Activated naive CD4-positive, alpha-beta T cell treated with anti-CD3 and anti-CD28 coated beads, Interleukin-2, amount 50 U/mL, for 24 hours (primary cell): ENCODE measurements at regions not wholly inside any gene's neighbourhood (a gene's known extent, or its start where the extent isn't known, plus 50 kb on each side); places are given as distances from the start of the nearest gene placed in this dataset.

ENCODE experiments used
- H3K27ac Mint-ChIP-seq: one replicate; pipeline ENCODE4 v1.8.0; 2021; ENCODE audit warnings: mild to moderate bottlenecking, mixed read lengths
- H3K27me3 Mint-ChIP-seq: one replicate; pipeline ENCODE4 v1.8.0; 2021; ENCODE audit warnings: mixed read lengths
- H3K36me3 Mint-ChIP-seq: one replicate; pipeline ENCODE4 v1.8.0; 2021; ENCODE audit warnings: mixed read lengths
- H3K4me1 Mint-ChIP-seq: one replicate; pipeline ENCODE4 v1.8.0; 2021; ENCODE audit warnings: mixed read lengths
- H3K4me3 Mint-ChIP-seq: one replicate; pipeline ENCODE4 v1.8.0; 2021; ENCODE audit warnings: mild to moderate bottlenecking, mixed read lengths
- H3K9me3 Mint-ChIP-seq: one replicate; pipeline ENCODE4 v1.8.0; 2021; ENCODE audit warnings: mixed read lengths

DNA sequence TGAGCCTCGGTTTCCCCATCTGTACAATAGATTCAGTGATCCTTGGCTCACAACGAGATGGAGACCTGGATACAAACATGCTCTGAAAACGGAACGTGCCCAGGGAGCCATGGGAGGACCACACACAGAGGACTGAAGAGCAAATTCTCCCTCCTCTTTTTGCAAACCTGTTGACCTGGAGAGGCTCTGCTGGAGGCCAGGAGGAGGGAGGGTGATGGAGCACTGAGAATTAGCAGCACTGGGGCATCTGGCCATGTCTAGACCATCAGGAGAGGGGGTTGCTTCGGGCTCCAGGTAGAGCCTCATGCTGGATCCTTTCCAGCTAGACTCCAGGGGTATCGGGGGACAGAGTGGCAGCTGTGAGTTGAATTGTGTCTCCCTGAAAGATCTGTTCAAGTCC is 97.4 kb upstream of the GPR26 start:
- no peak overlapping the region for H3K4me3 Mint-ChIP-seq

DNA sequence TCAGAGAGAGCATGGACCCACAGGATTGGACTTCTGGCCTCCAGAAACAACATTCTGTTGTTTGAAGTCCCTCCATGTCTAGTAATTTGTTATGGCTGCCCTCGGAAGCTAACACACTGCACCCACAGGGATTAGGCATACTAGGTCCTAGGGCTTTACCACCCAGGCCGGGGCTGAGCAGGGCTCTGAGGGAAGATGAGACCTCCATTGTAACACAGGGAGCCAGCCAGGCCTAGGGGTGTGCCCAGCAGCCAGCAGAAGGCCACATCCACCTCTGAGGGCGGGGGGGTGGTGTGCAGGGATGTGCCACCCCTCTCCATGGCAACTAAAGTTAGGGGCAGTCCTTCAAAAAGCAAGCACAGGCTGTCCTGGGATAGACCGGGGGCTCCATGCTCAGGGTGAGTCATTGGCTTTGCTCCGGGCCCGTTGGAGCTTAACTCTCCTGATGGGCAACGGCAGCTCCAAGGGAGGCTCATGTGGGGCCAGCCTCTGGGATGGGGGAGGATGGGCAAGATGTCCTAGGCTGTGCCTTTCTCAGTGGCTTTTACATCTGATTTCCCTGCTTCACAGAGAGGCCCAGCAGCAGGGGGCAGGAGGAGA is 96.6 kb upstream of the GPR26 start:
- Mint-ChIP-seq H3K27ac (no peak overlapping the region), H3K4me1 (no peaks in the 10 kb centered on the region), H3K36me3 (no peaks in the 10 kb centered on the region), H3K27me3 (peaks cover 25% of the 10 kb centered on the region), H3K4me3 (no peak overlapping the region), H3K9me3 (no peaks in the 10 kb centered on the region)

More for the DNA sequence above, 97.4 kb upstream of the GPR26 start:
- no peaks in the 10 kb centered on the region for H3K9me3 Mint-ChIP-seq
- no peaks in the 10 kb centered on the region for H3K4me1 Mint-ChIP-seq
- peaks cover 25% of the 10 kb centered on the region for H3K27me3 Mint-ChIP-seq
- no peak overlapping the region for H3K27ac Mint-ChIP-seq
- no peaks in the 10 kb centered on the region for H3K36me3 Mint-ChIP-seq

DNA sequence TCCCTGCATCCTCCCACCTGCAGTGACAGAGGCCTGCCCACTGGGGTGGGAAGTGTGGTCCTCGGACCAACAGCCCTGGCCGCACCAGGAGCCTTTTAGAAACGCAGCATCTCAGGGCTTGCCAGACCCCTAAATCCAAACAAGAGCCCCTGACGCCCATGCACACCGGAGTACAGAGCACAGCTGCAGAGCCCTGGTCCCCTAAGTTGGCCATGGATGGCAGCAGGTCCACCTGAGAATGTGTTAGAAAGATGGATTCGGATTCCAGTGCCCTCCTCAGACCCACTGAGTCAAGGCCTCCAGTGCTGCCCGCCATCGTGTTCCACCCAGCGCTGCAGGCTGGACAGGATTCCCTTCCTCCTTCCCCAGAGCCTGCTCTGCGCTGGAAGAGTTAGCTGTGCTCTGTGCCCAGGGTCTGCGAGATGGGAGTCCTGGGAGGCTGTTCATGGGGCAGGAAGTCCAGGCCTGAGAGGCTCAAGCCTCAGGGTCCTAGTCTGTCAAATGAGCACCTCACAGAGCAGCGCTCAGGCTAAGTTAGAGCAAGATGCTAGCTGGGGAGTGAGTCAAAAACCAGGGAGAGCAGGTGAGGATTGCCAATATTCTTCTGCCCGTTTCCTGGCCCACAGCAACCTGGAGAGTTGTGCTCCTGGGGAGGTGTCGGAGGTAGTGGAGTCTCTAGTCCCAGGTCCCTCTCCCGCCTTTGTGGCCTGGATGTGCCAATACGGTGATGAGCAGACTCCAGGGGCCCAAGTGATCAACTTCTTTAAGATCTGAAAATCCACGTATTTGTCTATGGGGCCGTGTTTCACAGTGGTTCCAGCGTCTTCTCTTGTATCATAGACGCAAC is 95.9 kb upstream of the GPR26 start:
- no peak overlapping the region for H3K27ac Mint-ChIP-seq
- no peak overlapping the region for H3K4me3 Mint-ChIP-seq
- no peaks in the 10 kb centered on the region for H3K9me3 Mint-ChIP-seq
- H3K4me1 Mint-ChIP-seq = no peaks in the 10 kb centered on the region
- H3K36me3 Mint-ChIP-seq = no peaks in the 10 kb centered on the region
- peaks cover 25% of the 10 kb centered on the region for H3K27me3 Mint-ChIP-seq

DNA sequence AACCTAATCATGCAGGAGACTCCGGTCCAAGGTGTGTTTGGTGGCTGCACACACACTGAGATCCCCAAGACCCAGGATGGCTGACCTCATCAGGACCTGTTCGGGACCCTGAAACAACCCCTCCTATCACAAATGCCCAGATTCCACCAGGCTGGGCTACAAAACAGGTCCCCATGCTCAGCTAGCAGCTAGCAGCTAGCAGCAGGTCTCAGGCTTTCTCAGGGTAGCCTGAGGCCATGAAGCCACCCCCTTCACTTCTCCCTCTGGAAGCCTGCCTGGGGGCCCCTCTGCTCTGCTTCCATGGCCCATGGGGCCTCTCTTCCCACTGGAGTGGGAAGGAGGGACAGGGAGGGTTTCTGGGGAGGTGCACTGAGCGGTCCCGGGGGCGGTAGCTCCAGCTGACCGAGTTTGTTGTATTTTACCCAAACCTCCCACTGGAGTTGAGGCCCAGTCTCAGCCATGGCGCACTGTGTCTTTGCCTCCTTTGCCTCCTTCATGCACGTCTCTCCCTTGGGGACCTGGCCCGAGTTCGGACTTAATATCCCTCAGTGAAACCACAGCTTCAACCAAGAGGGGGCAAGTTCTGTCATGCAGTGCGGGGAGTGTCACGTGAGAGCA is 95.1 kb upstream of the GPR26 start:
- H3K4me3 Mint-ChIP-seq = no peak overlapping the region
- no peaks in the 10 kb centered on the region for H3K36me3 Mint-ChIP-seq
- no peak overlapping the region for H3K27ac Mint-ChIP-seq
- H3K4me1 Mint-ChIP-seq = no peaks in the 10 kb centered on the region
- H3K27me3 Mint-ChIP-seq = peaks cover 25% of the 10 kb centered on the region
- H3K9me3 Mint-ChIP-seq = no peaks in the 10 kb centered on the region

DNA sequence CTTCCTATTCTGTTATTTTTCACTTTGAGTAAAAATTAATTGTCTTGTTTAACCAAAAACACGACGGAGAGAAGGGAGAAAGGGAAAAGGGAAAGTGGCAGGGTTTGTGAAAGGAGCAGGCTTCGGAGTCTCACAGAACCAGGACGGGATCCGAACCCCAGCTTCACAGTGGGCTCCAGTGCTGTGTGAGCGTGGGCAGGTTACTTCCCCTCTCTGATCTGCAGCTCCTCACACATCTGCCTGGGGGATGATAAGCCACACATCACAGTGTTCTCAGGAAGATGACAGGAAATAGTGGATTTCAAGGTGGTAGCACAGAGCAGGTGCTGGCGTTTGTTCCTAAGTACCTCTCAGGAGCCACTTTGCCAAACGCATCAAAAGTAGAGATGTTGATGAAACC is 94.2 kb upstream of the GPR26 start:
- Mint-ChIP-seq H3K4me1 (no peaks in the 10 kb centered on the region), H3K4me3 (no peak overlapping the region), H3K36me3 (no peaks in the 10 kb centered on the region), H3K9me3 (no peaks in the 10 kb centered on the region), H3K27ac (no peak overlapping the region), H3K27me3 (peaks cover 26% of the 10 kb centered on the region)

DNA sequence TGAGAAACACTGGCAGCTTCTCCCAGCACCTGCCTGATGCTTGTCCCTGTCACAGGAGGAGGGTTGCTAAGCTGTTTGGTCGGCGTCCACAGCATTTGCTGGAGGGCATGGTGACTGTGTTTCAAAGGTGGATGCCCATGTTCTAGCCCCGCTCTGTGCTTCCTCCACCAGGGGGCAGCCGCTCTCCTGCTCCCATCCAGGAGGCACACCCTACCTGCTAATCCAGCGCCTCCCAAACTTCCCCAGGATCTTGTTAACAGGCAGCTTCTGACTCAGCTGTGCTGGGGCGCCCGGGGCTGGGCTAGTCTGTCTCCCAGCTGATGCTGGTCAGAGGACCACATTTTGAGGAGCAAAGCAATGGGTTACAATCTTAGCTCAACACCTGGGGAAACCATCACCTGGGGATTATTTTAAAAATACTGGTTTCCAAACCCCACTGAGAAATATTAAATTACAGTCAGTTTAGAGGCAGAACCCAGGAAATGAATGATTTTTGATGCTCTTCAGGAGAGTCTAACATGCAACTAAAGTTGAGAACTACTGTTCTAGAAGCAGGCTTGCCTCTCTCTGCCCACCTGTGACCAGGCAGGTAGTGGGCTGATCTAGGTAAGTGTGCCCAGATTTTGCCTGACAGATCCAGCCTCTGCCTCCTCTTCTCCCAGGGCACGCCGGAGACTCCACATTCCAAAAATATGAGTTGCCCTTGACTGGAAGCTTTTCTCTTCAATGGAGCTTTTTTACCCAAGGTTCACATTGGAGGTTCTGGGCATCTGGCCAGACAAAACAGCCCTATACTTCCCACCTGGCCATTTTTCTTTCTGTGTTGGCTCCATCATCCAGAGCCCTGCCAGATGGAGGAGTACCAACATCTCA is 92.7 kb upstream of the GPR26 start:
- Mint-ChIP-seq H3K4me3 (no peak overlapping the region), H3K36me3 (no peaks in the 10 kb centered on the region), H3K9me3 (no peaks in the 10 kb centered on the region), H3K27ac (no peak overlapping the region), H3K4me1 (no peaks in the 10 kb centered on the region), H3K27me3 (peaks cover 23% of the 10 kb centered on the region)

DNA sequence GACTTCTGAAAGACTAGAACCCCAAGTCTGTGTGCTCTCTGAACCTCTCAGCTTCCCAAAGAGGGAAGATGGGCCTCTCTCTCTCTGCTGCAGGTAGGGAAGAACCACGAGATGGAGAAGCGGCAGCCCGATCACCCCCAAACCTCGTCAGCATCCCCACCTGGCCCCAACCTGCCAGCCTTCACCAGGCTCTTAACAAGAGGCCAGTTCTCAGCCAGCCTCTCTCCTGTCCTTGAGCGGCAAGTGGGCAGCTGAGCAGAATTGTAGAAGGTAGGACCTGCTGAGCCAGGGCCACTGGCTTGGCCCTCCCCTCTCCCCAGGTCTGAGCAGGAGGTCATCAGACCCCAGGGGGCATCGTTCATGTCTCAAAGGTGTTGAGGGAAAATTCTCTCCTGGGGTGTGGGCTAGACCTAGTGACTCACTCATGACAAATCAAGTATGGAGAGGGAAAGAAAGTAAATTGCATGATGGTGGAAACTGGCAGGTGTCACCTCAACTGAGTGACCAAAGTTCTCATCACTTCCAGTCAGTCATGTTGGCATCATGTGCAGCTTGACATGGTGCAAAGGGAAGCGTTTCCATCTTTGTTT is 92.0 kb upstream of the GPR26 start:
- Mint-ChIP-seq H3K27me3 (peaks cover 19% of the 10 kb centered on the region), H3K4me3 (no peak overlapping the region)

DNA sequence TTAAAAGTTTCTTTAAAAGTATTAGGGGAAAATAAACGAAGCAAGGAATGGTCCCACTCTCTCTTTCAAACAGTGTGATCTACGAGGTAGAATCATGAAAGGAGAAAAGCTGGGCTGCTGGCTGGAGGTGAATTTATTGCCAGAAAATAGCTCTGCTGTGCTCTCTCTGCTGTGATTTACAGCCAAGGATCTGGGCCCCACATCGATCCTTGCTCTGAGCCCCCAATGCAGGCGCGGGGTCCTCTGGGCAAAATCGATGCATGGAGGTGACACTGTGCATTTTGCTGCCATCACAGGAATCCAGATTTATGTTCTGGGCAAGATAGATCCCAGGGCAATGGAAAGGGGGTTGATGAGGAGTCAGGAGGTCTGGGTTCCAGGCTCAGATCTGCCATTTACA is 91.0 kb upstream of the GPR26 start:
- Mint-ChIP-seq H3K9me3 (no peaks in the 10 kb centered on the region), H3K4me3 (no peak overlapping the region), H3K27me3 (peaks cover 20% of the 10 kb centered on the region), H3K27ac (no peak overlapping the region), H3K4me1 (no peaks in the 10 kb centered on the region), H3K36me3 (no peaks in the 10 kb centered on the region)

More for the DNA sequence above, 92.0 kb upstream of the GPR26 start:
- Mint-ChIP-seq H3K27ac (no peak overlapping the region), H3K4me1 (no peaks in the 10 kb centered on the region), H3K36me3 (no peaks in the 10 kb centered on the region), H3K9me3 (no peaks in the 10 kb centered on the region)

DNA sequence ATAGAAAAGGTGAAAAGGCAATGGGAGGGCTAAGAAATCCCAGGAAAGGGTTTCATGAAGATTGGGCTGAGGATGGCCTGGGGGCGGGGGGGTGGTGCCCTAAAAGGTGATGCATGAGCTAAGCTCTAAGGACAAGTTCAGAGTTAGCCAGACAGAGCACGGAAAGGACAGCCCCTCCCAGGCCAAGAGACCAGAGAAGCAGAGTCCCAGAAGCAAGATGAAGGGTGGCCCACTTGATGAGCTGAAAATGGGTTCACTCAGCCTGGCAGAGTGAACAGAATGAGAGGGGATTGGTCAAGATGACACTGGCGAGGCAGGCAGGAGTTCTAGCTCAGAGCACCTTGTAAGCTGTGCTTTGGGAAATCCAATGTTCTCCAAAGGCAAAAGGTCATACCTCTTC is 89.4 kb upstream of the GPR26 start:
- H3K4me3 Mint-ChIP-seq = no peak overlapping the region
- H3K9me3 Mint-ChIP-seq = no peaks in the 10 kb centered on the region
- no peaks in the 10 kb centered on the region for H3K36me3 Mint-ChIP-seq
- H3K4me1 Mint-ChIP-seq = no peaks in the 10 kb centered on the region
- H3K27ac Mint-ChIP-seq = no peak overlapping the region
- H3K27me3 Mint-ChIP-seq = peaks cover 22% of the 10 kb centered on the region

DNA sequence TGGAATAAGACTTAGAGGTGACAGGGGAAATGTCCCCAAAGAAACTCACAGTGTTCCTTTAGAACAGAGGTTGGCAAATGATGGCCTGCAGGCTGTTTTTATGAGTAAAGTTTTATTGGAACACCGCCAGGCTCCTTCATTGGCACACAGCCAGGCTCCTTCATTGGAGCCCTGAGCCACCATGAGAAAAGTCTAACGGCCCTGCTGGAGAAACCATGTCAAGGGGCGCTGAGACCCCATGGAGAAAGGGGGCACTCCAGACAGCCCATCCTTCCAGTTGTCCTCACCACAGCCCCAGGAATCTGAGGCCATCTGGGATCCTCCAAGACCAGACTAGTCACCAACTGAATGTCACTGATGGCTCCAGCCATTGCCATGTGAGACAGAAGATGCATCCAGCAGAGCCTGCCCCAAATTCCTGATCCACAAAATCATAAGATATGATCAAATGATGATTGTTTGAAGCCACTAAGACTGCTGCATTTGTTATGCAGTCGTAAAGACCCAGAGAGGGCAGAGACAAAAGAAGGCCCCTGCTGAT is 88.2 kb upstream of the GPR26 start:
- Mint-ChIP-seq H3K4me3 (no peak overlapping the region), H3K27me3 (peaks cover 22% of the 10 kb centered on the region), H3K4me1 (no peaks in the 10 kb centered on the region)

DNA sequence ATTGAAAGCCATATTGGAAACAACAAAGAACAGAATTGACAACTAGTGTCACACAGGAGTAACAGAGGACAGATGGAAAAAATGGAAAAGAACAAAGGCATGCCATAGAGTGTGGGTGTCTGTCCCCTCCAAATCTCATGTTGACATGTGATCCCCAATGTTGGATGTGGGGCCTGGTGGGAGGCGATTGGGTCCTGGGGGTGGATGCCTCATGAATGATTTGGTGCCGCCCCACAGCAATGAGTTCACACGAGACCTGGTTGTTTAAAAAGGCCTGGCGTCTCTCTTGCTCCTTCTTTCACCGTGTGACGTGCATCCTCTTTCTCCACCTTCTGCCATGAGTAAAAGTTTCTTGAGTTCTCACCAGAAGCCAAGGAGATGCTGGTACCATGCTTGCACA is 87.4 kb upstream of the GPR26 start:
- H3K4me3 Mint-ChIP-seq = no peak overlapping the region
- no peaks in the 10 kb centered on the region for H3K36me3 Mint-ChIP-seq
- no peaks in the 10 kb centered on the region for H3K9me3 Mint-ChIP-seq
- H3K27me3 Mint-ChIP-seq = peaks cover 25% of the 10 kb centered on the region
- H3K4me1 Mint-ChIP-seq = no peaks in the 10 kb centered on the region
- no peak overlapping the region for H3K27ac Mint-ChIP-seq

More for the DNA sequence above, 88.2 kb upstream of the GPR26 start:
- no peak overlapping the region for H3K27ac Mint-ChIP-seq
- no peaks in the 10 kb centered on the region for H3K36me3 Mint-ChIP-seq
- no peaks in the 10 kb centered on the region for H3K9me3 Mint-ChIP-seq

DNA sequence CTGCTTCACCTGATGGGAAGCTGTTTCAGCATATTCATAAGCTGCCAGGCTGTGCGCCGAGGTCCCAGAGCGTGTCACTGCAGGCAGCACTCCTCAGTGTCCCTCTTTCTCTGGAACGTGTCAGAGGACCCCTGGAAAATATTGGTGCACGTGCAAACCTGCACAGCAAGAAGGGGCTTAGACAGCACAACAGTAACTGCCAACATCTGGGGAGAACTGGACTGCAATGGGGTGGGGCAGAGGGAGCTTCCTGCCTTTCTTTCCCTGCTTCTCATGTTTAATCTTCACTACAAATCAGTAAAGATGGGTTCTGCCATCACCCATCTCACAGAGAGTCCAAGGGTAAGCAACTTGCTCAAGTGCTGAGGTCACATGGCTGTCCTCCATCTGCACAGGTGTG is 86.5 kb upstream of the GPR26 start:
- Mint-ChIP-seq H3K9me3 (no peaks in the 10 kb centered on the region), H3K27ac (no peak overlapping the region), H3K36me3 (no peaks in the 10 kb centered on the region), H3K4me3 (no peak overlapping the region), H3K4me1 (no peaks in the 10 kb centered on the region), H3K27me3 (peaks cover 26% of the 10 kb centered on the region)

DNA sequence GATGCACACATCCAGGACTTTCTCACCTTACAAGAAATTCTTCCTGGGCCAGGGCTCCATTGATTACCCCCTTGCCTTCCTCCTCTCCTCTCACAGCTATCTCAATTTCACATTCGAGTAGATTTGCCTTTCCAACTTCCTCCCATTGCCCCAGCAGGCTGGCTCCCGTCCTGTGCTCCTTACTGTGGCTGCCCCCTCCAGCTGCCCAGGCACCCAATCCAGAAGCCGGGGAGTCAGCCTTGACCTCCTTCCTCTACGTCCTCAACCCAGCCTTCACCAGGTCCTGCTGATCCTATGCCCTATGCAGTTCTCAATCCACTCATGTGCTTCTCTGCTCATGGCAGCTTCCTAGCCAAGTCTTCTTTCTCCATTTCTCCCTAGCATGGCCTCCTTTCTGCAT is 85.7 kb upstream of the GPR26 start:
- Mint-ChIP-seq H3K27me3 (peaks cover 31% of the 10 kb centered on the region), H3K27ac (no peak overlapping the region), H3K9me3 (no peaks in the 10 kb centered on the region), H3K4me3 (no peak overlapping the region), H3K4me1 (no peaks in the 10 kb centered on the region), H3K36me3 (no peaks in the 10 kb centered on the region)

DNA sequence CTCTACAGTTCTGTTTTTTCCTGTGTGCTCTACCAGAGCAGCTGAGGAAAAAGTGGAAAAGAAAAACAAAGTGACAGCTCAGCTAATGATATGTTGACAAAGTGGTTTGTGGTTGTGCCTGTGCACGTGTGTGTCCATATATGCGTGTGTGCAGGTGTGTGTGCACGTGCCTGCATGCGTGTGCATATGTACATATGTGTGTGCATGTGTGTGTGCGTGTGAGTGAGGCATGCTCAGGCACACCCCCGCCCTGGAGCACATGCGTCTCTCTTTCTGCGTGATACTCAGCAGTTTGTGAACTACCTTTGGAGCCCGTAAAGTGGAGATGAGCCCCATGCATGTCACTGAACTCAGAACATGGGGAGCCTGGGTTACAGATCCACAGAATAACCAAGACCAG is 84.5 kb upstream of the GPR26 start:
- Mint-ChIP-seq H3K36me3 (no peaks in the 10 kb centered on the region), H3K27ac (no peak overlapping the region), H3K4me3 (no peak overlapping the region), H3K27me3 (peaks cover 30% of the 10 kb centered on the region), H3K9me3 (no peaks in the 10 kb centered on the region), H3K4me1 (no peaks in the 10 kb centered on the region)
